ENCODE measurements at regions not wholly inside any gene's neighbourhood (a gene's known extent, or its start where the extent isn't known, plus 50 kb on each side); places are given as distances from the start of the nearest gene placed in this dataset.

DNA sequence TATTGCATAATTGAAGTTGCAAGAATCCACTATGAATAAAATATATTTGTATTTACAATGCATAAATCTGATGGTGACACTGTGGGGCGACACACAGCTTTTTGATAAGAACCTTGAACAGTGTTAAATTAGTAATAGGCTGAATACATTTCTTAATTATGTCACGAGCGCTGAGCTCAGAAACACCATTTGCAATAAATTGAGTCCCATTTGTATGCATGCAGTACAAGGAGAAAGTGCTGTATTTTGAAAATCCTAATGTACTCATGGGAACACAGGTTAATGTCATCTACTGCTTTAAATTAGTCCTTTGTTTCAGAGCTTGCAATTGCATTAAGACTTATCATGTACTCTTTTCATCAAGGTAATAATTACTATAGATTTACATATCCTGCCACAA, 579.5 kb downstream of the RBFOX1 start (continued):
- TF ChIP-seq, protein P1, sequence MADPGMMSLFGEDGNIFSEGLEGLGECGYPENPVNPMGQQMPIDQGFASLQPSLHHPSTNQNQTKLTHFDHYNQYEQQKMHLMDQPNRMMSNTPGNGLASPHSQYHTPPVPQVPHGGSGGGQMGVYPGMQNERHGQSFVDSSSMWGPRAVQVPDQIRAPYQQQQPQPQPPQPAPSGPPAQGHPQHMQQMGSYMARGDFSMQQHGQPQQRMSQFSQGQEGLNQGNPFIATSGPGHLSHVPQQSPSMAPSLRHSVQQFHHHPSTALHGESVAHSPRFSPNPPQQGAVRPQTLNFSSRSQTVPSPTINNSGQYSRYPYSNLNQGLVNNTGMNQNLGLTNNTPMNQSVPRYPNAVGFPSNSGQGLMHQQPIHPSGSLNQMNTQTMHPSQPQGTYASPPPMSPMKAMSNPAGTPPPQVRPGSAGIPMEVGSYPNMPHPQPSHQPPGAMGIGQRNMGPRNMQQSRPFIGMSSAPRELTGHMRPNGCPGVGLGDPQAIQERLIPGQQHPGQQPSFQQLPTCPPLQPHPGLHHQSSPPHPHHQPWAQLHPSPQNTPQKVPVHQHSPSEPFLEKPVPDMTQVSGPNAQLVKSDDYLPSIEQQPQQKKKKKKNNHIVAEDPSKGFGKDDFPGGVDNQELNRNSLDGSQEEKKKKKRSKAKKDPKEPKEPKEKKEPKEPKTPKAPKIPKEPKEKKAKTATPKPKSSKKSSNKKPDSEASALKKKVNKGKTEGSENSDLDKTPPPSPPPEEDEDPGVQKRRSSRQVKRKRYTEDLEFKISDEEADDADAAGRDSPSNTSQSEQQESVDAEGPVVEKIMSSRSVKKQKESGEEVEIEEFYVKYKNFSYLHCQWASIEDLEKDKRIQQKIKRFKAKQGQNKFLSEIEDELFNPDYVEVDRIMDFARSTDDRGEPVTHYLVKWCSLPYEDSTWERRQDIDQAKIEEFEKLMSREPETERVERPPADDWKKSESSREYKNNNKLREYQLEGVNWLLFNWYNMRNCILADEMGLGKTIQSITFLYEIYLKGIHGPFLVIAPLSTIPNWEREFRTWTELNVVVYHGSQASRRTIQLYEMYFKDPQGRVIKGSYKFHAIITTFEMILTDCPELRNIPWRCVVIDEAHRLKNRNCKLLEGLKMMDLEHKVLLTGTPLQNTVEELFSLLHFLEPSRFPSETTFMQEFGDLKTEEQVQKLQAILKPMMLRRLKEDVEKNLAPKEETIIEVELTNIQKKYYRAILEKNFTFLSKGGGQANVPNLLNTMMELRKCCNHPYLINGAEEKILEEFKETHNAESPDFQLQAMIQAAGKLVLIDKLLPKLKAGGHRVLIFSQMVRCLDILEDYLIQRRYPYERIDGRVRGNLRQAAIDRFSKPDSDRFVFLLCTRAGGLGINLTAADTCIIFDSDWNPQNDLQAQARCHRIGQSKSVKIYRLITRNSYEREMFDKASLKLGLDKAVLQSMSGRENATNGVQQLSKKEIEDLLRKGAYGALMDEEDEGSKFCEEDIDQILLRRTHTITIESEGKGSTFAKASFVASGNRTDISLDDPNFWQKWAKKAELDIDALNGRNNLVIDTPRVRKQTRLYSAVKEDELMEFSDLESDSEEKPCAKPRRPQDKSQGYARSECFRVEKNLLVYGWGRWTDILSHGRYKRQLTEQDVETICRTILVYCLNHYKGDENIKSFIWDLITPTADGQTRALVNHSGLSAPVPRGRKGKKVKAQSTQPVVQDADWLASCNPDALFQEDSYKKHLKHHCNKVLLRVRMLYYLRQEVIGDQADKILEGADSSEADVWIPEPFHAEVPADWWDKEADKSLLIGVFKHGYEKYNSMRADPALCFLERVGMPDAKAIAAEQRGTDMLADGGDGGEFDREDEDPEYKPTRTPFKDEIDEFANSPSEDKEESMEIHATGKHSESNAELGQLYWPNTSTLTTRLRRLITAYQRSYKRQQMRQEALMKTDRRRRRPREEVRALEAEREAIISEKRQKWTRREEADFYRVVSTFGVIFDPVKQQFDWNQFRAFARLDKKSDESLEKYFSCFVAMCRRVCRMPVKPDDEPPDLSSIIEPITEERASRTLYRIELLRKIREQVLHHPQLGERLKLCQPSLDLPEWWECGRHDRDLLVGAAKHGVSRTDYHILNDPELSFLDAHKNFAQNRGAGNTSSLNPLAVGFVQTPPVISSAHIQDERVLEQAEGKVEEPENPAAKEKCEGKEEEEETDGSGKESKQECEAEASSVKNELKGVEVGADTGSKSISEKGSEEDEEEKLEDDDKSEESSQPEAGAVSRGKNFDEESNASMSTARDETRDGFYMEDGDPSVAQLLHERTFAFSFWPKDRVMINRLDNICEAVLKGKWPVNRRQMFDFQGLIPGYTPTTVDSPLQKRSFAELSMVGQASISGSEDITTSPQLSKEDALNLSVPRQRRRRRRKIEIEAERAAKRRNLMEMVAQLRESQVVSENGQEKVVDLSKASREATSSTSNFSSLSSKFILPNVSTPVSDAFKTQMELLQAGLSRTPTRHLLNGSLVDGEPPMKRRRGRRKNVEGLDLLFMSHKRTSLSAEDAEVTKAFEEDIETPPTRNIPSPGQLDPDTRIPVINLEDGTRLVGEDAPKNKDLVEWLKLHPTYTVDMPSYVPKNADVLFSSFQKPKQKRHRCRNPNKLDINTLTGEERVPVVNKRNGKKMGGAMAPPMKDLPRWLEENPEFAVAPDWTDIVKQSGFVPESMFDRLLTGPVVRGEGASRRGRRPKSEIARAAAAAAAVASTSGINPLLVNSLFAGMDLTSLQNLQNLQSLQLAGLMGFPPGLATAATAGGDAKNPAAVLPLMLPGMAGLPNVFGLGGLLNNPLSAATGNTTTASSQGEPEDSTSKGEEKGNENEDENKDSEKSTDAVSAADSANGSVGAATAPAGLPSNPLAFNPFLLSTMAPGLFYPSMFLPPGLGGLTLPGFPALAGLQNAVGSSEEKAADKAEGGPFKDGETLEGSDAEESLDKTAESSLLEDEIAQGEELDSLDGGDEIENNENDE (IDR thresholded peaks at IDR 0.05; ENCODE audit: insufficient replicate concordance, low read length), result no peak
- no peak for TF ChIP-seq TAF7 (optimal IDR thresholded peaks at IDR 0.05; ENCODE audit: borderline replicate concordance, low read depth, low read length)
- no peak for TF ChIP-seq NRF1 (IDR thresholded peaks at IDR 0.05; ENCODE audit: low read depth, low read length)
- no peak for TF ChIP-seq NANOG (IDR thresholded peaks at IDR 0.05; ENCODE audit: insufficient read depth, low read depth, low read length, poor library complexity, severe bottlenecking)
- TF ChIP-seq BRCA1 (IDR thresholded peaks at IDR 0.05; ENCODE audit: low read depth, low read length), result no peak
- no peak for TF ChIP-seq CEBPB (IDR thresholded peaks at IDR 0.05; ENCODE audit: low read depth, low read length)
- no peak for TF ChIP-seq RXRA (IDR thresholded peaks at IDR 0.05; ENCODE audit: insufficient read depth, low read depth, low read length)
- no peak for TF ChIP-seq SIN3A (conservative IDR thresholded peaks at IDR 0.05 in 1 of 2, IDR thresholded peaks at IDR 0.05 in 1 of 2; ENCODE audit: low read depth in 1 of 2, low read length in 2 of 2)
- no peak for TF ChIP-seq BCL11A (IDR thresholded peaks at IDR 0.05; ENCODE audit: low read depth in 2 of 2, low read length in 2 of 2)
